ENCODE measurements at regions not wholly inside any gene's neighbourhood (a gene's known extent, or its start where the extent isn't known, plus 50 kb on each side); places are given as distances from the start of the nearest gene placed in this dataset.
A peak's percentile ranks its signal among the peaks of the same experiment; 100 is the strongest.

DNA sequence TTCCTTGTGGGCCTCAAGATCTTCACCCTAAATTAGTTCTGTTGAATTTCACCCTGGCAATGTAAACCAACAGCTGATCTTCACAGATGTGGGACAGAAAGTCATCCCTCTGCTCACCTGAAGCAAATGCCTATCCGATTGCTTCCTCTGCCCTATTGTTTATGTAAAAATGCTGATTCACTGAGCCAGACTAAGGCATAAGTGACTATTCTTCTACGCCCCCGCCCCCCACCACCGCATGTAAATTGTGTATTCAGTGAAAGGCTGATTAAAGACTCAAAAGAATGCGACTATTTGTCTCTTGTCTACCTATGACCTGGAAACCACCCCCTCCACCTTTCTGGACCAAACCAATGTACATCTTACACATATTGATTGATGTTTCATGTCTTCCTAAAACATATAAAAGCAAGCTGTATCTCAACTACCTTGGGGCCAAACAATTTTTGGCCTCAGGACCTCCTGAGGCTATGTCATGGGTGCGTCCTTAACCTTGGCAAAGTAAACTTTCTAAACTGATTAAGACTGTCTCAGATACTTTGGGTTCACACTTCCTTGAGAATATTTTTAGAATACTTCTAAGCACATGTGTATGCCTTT lies 129.7 kb upstream of the BOD1 start (continued):
- TF ChIP-seq, protein P1, sequence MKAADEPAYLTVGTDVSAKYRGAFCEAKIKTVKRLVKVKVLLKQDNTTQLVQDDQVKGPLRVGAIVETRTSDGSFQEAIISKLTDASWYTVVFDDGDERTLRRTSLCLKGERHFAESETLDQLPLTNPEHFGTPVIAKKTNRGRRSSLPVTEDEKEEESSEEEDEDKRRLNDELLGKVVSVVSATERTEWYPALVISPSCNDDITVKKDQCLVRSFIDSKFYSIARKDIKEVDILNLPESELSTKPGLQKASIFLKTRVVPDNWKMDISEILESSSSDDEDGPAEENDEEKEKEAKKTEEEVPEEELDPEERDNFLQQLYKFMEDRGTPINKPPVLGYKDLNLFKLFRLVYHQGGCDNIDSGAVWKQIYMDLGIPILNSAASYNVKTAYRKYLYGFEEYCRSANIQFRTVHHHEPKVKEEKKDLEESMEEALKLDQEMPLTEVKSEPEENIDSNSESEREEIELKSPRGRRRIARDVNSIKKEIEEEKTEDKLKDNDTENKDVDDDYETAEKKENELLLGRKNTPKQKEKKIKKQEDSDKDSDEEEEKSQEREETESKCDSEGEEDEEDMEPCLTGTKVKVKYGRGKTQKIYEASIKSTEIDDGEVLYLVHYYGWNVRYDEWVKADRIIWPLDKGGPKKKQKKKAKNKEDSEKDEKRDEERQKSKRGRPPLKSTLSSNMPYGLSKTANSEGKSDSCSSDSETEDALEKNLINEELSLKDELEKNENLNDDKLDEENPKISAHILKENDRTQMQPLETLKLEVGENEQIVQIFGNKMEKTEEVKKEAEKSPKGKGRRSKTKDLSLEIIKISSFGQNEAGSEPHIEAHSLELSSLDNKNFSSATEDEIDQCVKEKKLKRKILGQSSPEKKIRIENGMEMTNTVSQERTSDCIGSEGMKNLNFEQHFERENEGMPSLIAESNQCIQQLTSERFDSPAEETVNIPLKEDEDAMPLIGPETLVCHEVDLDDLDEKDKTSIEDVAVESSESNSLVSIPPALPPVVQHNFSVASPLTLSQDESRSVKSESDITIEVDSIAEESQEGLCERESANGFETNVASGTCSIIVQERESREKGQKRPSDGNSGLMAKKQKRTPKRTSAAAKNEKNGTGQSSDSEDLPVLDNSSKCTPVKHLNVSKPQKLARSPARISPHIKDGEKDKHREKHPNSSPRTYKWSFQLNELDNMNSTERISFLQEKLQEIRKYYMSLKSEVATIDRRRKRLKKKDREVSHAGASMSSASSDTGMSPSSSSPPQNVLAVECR (CRISPR knock-in tag; IDR thresholded peaks at IDR 0.05; ENCODE audit: borderline replicate concordance), result no peak
- no peak for TF ChIP-seq ZNF652 (CRISPR knock-in tag; IDR thresholded peaks at IDR 0.05; ENCODE audit: borderline replicate concordance, low read depth)
- no peak for TF ChIP-seq ZNF564 (CRISPR knock-in tag; IDR thresholded peaks at IDR 0.05)
- TF ChIP-seq, protein P2, sequence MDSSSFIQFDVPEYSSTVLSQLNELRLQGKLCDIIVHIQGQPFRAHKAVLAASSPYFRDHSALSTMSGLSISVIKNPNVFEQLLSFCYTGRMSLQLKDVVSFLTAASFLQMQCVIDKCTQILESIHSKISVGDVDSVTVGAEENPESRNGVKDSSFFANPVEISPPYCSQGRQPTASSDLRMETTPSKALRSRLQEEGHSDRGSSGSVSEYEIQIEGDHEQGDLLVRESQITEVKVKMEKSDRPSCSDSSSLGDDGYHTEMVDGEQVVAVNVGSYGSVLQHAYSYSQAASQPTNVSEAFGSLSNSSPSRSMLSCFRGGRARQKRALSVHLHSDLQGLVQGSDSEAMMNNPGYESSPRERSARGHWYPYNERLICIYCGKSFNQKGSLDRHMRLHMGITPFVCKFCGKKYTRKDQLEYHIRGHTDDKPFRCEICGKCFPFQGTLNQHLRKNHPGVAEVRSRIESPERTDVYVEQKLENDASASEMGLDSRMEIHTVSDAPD (CRISPR knock-in tag; IDR thresholded peaks at IDR 0.05), result no peak
- no peak for TF ChIP-seq MEIS2 (CRISPR knock-in tag; IDR thresholded peaks at IDR 0.05)
- no peak for TF ChIP-seq SOX6 (IDR thresholded peaks at IDR 0.05)
- TF ChIP-seq SOX6 (CRISPR knock-in tag; IDR thresholded peaks at IDR 0.05), result peak; percentile 58
- no peak for TF ChIP-seq HNF4G (IDR thresholded peaks at IDR 0.05; ENCODE audit: borderline replicate concordance, low read depth, low read length)
- no peak for TF ChIP-seq HNF4G (CRISPR knock-in tag; IDR thresholded peaks at IDR 0.05; ENCODE audit: borderline replicate concordance, low read depth)
- no peak for TF ChIP-seq KDM4B (CRISPR knock-in tag; IDR thresholded peaks at IDR 0.05)
- TF ChIP-seq EP300 (IDR thresholded peaks at IDR 0.05; ENCODE audit: low read depth in 2 of 2, low read length in 2 of 2), result peak in 1 of 2 experiments; percentile 47; a peak in 1 of 4 replicates
- TF ChIP-seq EP300 (CRISPR knock-in tag; IDR thresholded peaks at IDR 0.05; ENCODE audit: borderline replicate concordance), result peak; percentile 35; the same call in 1 of the 2 replicates
- no peak for TF ChIP-seq BRD4 (CRISPR knock-in tag; IDR thresholded peaks at IDR 0.05)
- TF ChIP-seq PHF8 (CRISPR knock-in tag; IDR thresholded peaks at IDR 0.05), result no peak
- no peak for TF ChIP-seq KAT2B (IDR thresholded peaks at IDR 0.05; ENCODE audit: borderline replicate concordance, low read depth, low read length)
- TF ChIP-seq ATAD3A (CRISPR knock-in tag; IDR thresholded peaks at IDR 0.05), result no peak
- TF ChIP-seq, protein P3, sequence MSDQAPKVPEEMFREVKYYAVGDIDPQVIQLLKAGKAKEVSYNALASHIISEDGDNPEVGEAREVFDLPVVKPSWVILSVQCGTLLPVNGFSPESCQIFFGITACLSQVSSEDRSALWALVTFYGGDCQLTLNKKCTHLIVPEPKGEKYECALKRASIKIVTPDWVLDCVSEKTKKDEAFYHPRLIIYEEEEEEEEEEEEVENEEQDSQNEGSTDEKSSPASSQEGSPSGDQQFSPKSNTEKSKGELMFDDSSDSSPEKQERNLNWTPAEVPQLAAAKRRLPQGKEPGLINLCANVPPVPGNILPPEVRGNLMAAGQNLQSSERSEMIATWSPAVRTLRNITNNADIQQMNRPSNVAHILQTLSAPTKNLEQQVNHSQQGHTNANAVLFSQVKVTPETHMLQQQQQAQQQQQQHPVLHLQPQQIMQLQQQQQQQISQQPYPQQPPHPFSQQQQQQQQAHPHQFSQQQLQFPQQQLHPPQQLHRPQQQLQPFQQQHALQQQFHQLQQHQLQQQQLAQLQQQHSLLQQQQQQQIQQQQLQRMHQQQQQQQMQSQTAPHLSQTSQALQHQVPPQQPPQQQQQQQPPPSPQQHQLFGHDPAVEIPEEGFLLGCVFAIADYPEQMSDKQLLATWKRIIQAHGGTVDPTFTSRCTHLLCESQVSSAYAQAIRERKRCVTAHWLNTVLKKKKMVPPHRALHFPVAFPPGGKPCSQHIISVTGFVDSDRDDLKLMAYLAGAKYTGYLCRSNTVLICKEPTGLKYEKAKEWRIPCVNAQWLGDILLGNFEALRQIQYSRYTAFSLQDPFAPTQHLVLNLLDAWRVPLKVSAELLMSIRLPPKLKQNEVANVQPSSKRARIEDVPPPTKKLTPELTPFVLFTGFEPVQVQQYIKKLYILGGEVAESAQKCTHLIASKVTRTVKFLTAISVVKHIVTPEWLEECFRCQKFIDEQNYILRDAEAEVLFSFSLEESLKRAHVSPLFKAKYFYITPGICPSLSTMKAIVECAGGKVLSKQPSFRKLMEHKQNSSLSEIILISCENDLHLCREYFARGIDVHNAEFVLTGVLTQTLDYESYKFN (CRISPR knock-in tag; conservative IDR thresholded peaks at IDR 0.05), result 0 out of 2 replicates have a peak, but pooled peaks have one; percentile 20
- no peak for TF ChIP-seq MXI1 (IDR thresholded peaks at IDR 0.05; ENCODE audit: borderline replicate concordance, low read depth, low read length)
- no peak for TF ChIP-seq RFX3 (CRISPR knock-in tag; IDR thresholded peaks at IDR 0.05)

All from HepG2 (cell line).